Esophagus muscularis mucosa (tissue), 4 donors: ENCODE measurements at regions not wholly inside any gene's neighbourhood (a gene's known extent, or its start where the extent isn't known, plus 50 kb on each side); places are given as distances from the start of the nearest gene placed in this dataset.

Source experiments
- DNase-seq: peaks from one replicate; pipeline ENCODE4 v3.0.0-alpha.2; 2017; ENCODE audit errors: extremely low spot score
- H3K27ac ChIP-seq, 4 donors: fragments of 200-600 bp; sonication (generic); replicated peaks in 1 of 4; 1 replicate in 3 of 4; 2 replicates in 1 of 4; pipeline ENCODE4 v1.5.1; 2016 to 2019; ENCODE audit warnings: mild to moderate bottlenecking in 1 of 4
- H3K27me3 ChIP-seq, 4 donors: fragments of 200-600 bp; sonication (generic); one replicate each; pipeline versions ENCODE4 v1.5.1 to v1.6.0; 2016 to 2019
- H3K36me3 ChIP-seq, 4 donors: fragments of 200-600 bp; sonication (generic); one replicate each; pipeline ENCODE4 v1.5.1; 2016 to 2019
- H3K4me1 ChIP-seq, 4 donors: fragments of 200-600 bp; sonication (generic); one replicate each; pipeline ENCODE4 v1.5.1; 2016 to 2019
- H3K4me3 ChIP-seq, 4 donors: fragments of 200-600 bp; sonication (generic); 1 replicate in 2 of 4; 2 replicates in 2 of 4; pipeline ENCODE4 v1.5.1; 2016 to 2019; ENCODE audit warnings: mild to moderate bottlenecking in 4 of 4, moderate library complexity in 1 of 4
- H3K9me3 ChIP-seq, 4 donors: fragments of 200-600 bp; sonication (generic); 1 replicate in 3 of 4; 2 replicates in 1 of 4; pipeline ENCODE4 v1.5.1; 2016 to 2019
- EP300 ChIP-seq: sonication (generic); formaldehyde crosslinking; IDR thresholded peaks from one replicate; pipeline ENCODE4 v1.6.1; 2017; ENCODE audit warnings: antibody characterized with exemption
- POLR2A ChIP-seq: fragments of 450-650 bp; IDR thresholded peaks from one replicate; pipeline ENCODE4 v1.6.1; 2017; ENCODE audit warnings: antibody characterized with exemption, moderate library complexity, mild to moderate bottlenecking, low read depth
- POLR2AphosphoS5 ChIP-seq, 2 donors: sonication (generic); formaldehyde crosslinking; IDR thresholded peaks; one replicate each; pipeline ENCODE4 v1.6.1; 2017; ENCODE audit warnings: antibody characterized with exemption in 2 of 2
- WGBS: methylation state at CpG from one replicate; pipeline ENCODE4 v1.1.5; 2018; 5-methylcytosine and 5-hydroxymethylcytosine counted together
- intact Hi-C: fragments of 100-400 bp; cut with DNase I; formaldehyde crosslinking; loops from one replicate; pipeline ENCODE4 v1.15.1; 2023
- TF ChIP-seq, protein P1 (sequence below), 3 experiments: fragments of 200-600 bp in 2 of 3; fragments of 450-650 bp in 1 of 3; sonication (generic) in 2 of 3; IDR thresholded peaks; one replicate each; pipeline ENCODE4 v1.5.1; 2017 to 2019; ENCODE audit warnings: antibody characterized with exemption in 3 of 3, mild to moderate bottlenecking in 2 of 3, moderate library complexity in 1 of 3

DNA sequence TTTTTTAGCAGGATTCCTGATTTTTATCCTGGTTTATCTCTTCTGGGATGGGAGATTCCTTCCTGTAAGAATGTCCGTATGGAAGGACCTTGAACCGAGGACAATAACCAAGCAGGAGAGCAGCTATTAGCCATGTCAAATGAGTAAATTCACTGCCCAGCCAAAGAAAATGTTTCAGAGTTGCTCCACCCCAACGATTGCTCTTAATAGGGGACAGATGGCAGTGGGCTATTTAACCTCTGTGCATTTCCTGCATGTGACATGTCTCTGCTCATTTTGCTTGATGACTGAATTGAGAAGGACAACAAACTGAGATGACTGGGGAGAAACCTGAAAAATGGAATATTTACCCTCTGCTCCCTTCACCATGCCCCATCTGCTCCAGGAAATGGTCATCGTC, 479.9 kb upstream of the ZNF462 start:
- Histone ChIP-seq H3K9me3 (no peaks in the 10 kb centered on the region), H3K4me1 (no peaks in the 10 kb centered on the region), H3K27ac (no peak overlapping the region), H3K27me3 (no peaks in the 10 kb centered on the region), H3K36me3 (no peaks in the 10 kb centered on the region), H3K4me3 (no peak overlapping the region)
- intact Hi-C loops: no loop called here
- TF ChIP-seq POLR2AphosphoS5 (IDR thresholded peaks at IDR 0.05): no peak
- TF ChIP-seq POLR2A: no peak
- TF ChIP-seq EP300: no peak
- TF ChIP-seq, protein P1, sequence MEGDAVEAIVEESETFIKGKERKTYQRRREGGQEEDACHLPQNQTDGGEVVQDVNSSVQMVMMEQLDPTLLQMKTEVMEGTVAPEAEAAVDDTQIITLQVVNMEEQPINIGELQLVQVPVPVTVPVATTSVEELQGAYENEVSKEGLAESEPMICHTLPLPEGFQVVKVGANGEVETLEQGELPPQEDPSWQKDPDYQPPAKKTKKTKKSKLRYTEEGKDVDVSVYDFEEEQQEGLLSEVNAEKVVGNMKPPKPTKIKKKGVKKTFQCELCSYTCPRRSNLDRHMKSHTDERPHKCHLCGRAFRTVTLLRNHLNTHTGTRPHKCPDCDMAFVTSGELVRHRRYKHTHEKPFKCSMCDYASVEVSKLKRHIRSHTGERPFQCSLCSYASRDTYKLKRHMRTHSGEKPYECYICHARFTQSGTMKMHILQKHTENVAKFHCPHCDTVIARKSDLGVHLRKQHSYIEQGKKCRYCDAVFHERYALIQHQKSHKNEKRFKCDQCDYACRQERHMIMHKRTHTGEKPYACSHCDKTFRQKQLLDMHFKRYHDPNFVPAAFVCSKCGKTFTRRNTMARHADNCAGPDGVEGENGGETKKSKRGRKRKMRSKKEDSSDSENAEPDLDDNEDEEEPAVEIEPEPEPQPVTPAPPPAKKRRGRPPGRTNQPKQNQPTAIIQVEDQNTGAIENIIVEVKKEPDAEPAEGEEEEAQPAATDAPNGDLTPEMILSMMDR (IDR thresholded peaks at IDR 0.05): no peak
- no peak for DNase-seq
- 82% methylated on average over 4 of the region's 4 CpGs for WGBS

DNA sequence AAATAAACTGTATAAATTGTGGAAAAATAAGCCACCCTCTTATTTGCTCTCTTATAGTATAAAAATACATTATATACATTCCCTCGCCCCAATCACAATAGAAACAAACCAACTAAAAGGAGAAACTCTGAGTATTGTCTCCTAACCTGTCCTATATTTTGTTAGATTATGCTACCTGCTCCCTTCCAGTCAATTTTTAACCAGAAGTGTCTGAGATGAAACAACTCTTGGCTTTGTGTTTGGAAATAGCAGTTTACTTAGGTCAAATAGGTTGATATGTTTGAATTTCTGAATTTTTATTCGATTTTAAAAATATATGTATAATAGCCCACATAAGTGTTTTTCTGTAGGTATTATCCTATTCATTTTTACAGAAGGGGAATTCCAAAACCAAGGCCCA, 475.0 kb upstream of the ZNF462 start:
- DNase-seq: no peak
- intact Hi-C loops: no loop called here
- no peak for TF ChIP-seq POLR2AphosphoS5 (IDR thresholded peaks at IDR 0.05)
- TF ChIP-seq, protein P1 (IDR thresholded peaks at IDR 0.05): no peak
- TF ChIP-seq POLR2A: no peak
- TF ChIP-seq EP300: no peak

DNA sequence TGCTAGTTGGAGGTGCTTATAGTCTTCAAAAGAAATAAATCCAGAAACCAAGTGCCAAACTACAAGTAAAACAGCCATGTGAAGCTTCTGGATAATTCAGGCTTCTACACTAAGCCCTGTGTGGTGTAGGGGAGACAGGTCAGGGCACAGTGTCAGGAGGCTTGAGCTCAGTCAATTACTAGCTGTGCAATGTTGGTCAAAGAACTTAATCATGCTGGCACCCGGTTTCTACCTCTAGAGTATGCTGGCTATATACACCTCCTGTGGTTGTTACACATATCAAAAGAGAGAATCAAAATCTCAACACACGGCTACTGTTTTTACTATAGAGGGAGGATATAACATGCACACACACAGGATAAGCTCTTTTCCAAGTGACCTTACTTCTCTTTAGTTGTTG, 469.7 kb upstream of the ZNF462 start:
- WGBS: 71% methylated on average over 2 of the region's 2 CpGs
- H3K9me3 ChIP-seq: no peaks in the 10 kb centered on the region
- H3K4me3 ChIP-seq: no peak overlapping the region
- TF ChIP-seq, protein P1 (IDR thresholded peaks at IDR 0.05): no peak
- no peak for TF ChIP-seq POLR2A
- no peak for TF ChIP-seq EP300
- no peak for TF ChIP-seq POLR2AphosphoS5 (IDR thresholded peaks at IDR 0.05)
- no peaks in the 10 kb centered on the region for H3K36me3 ChIP-seq
- no peaks in the 10 kb centered on the region for H3K4me1 ChIP-seq
- no peak overlapping the region for H3K27ac ChIP-seq
- no peak for DNase-seq
- intact Hi-C loops: no loop called here
- H3K27me3 ChIP-seq: no peaks in the 10 kb centered on the region

More for the DNA sequence above, 475.0 kb upstream of the ZNF462 start:
- no peak overlapping the region for H3K4me3 ChIP-seq
- no peak overlapping the region for H3K27ac ChIP-seq
- no peaks in the 10 kb centered on the region for H3K36me3 ChIP-seq
- no peaks in the 10 kb centered on the region for H3K4me1 ChIP-seq
- WGBS: 93% methylated on average over 2 of the region's 2 CpGs
- H3K9me3 ChIP-seq: no peaks in the 10 kb centered on the region
- H3K27me3 ChIP-seq: no peaks in the 10 kb centered on the region

DNA sequence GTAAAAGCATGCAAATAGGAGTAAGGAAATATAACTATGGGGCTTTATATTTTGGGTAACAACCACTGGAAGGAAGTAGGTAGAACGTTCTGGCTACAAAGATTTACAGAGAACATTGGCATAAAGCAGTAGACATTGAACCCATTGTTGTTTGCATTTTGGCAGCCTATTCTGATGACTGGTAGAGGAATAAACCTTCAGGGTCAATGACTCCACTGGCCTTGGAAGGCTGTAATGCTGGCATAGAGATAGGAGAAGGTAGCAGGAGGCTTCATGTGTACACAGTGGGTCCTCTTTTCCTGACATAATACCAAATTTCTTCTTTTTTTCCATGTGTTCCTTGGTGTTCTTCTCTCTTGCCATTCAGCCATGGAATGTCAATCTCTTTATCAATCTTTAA, 462.8 kb upstream of the ZNF462 start:
- TF ChIP-seq POLR2AphosphoS5 (IDR thresholded peaks at IDR 0.05): no peak
- Histone ChIP-seq H3K4me1 (no peaks in the 10 kb centered on the region), H3K4me3 (no peak overlapping the region), H3K9me3 (no peaks in the 10 kb centered on the region), H3K27me3 (no peaks in the 10 kb centered on the region), H3K36me3 (no peaks in the 10 kb centered on the region), H3K27ac (no peak overlapping the region)
- DNase-seq: no peak
- intact Hi-C loops: no loop called here
- 67% methylated on average over 1 of the region's 1 CpG for WGBS

DNA sequence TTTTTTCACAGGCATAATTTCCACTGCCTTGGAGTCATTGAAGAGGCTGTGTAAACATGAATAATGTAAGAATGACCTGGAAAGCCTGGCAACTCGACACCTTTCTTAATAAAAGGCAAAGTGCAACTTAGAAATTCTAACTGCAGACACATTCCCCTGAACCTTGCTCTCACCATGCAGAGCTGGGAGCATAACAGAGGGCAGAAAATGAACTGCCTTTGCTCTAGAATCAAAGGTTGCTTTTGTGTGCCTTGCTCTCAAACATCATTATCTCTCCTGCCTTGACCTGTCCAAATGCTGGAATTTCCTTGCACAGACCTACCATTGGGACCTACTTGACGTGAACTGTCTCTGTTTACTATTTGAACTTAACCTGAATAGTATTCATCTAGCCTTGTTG, 462.0 kb upstream of the ZNF462 start:
- no peak for TF ChIP-seq POLR2AphosphoS5 (IDR thresholded peaks at IDR 0.05)
- TF ChIP-seq EP300: no peak
- no peak for TF ChIP-seq POLR2A
- TF ChIP-seq, protein P1 (IDR thresholded peaks at IDR 0.05): no peak

More for the DNA sequence above, 462.0 kb upstream of the ZNF462 start:
- H3K4me1 ChIP-seq: no peaks in the 10 kb centered on the region
- no peaks in the 10 kb centered on the region for H3K27me3 ChIP-seq
- 58% methylated on average over 2 of the region's 2 CpGs for WGBS
- no peak overlapping the region for H3K27ac ChIP-seq
- H3K36me3 ChIP-seq: no peaks in the 10 kb centered on the region
- no peak overlapping the region for H3K4me3 ChIP-seq
- no peak for DNase-seq
- no peaks in the 10 kb centered on the region for H3K9me3 ChIP-seq
- intact Hi-C loops: no loop called here
